ENCODE measurements at regions not wholly inside any gene's neighbourhood (a gene's known extent, or its start where the extent isn't known, plus 50 kb on each side); places are given as distances from the start of the nearest gene placed in this dataset.

DNA sequence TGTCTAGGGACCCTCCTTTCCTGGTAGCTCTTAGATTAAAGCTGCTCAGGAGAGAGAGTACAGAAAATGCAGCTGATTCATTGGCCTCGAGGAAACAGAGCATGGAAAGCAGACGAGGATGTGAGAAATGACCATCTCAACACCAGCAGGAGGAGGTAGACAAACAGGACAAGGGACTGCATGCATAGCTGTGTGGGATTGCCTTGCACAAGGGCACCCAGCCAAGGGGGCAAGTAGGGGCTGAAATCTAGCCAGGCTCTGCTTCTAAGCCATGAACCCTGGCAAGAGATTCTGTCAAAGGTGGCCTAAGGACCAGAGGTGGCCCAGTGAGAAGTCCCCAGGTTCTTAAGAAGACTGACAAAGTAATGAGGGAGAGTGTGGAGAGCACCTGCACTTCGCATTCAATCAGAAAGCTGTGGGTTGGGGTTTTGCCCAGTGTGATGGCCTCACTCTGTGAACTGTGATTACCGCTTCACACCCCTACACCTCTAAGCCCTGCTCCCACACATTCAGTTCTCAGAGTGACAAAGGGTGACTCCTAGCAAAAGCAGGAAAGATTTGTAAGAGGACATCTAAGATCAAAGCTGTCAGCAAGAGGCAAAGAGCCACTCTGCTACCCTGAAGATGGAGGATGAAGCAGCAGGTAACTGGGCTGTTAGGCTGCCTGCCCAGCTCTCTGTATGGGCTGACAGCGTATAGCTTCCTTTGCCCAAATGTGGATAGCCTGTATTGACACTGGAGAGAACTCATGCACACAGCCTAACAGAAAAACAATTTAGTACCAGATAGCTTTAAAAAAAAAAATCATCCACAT is 151.3 kb upstream of the PELI1 start:
- TF ChIP-seq, protein P1, sequence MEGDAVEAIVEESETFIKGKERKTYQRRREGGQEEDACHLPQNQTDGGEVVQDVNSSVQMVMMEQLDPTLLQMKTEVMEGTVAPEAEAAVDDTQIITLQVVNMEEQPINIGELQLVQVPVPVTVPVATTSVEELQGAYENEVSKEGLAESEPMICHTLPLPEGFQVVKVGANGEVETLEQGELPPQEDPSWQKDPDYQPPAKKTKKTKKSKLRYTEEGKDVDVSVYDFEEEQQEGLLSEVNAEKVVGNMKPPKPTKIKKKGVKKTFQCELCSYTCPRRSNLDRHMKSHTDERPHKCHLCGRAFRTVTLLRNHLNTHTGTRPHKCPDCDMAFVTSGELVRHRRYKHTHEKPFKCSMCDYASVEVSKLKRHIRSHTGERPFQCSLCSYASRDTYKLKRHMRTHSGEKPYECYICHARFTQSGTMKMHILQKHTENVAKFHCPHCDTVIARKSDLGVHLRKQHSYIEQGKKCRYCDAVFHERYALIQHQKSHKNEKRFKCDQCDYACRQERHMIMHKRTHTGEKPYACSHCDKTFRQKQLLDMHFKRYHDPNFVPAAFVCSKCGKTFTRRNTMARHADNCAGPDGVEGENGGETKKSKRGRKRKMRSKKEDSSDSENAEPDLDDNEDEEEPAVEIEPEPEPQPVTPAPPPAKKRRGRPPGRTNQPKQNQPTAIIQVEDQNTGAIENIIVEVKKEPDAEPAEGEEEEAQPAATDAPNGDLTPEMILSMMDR (conservative IDR thresholded peaks at IDR 0.05 in 1 of 2, IDR thresholded peaks at IDR 0.05 in 1 of 2; ENCODE audit: low read depth in 1 of 2, low read length in 2 of 2): no peak
- no peak for TF ChIP-seq EZH2 (IDR thresholded peaks at IDR 0.05; ENCODE audit: low read length, missing control alignments)

Measured in fibroblast of lung (primary cell).